Endodermal cell (in vitro differentiated cells): ENCODE measurements at regions not wholly inside any gene's neighbourhood (a gene's known extent, or its start where the extent isn't known, plus 50 kb on each side); places are given as distances from the start of the nearest gene placed in this dataset.

ENCODE experiments used
- DNase-seq: peaks from one replicate; pipeline ENCODE4 v3.0.0-alpha.2; 2017
- H3K27ac ChIP-seq: 2 replicates; pipeline ENCODE4 v1.5.1; 2013; ENCODE audit warnings: mild to moderate bottlenecking, low read depth, low read length, moderate library complexity
- H3K27me3 ChIP-seq: 2 replicates; pipeline ENCODE4 v1.6.1; 2013; ENCODE audit warnings: mild to moderate bottlenecking, low read length, moderate library complexity; ENCODE audit not compliant: insufficient read depth, control insufficient read depth, poor library complexity, severe bottlenecking
- H3K36me3 ChIP-seq: 2 replicates; pipeline ENCODE4 v1.7.0; 2013; ENCODE audit warnings: mild to moderate bottlenecking, low read length, moderate library complexity; ENCODE audit not compliant: control insufficient read depth, insufficient read depth
- H3K4me1 ChIP-seq: one replicate; pipeline ENCODE4 v1.7.0; 2013; ENCODE audit warnings: low read length; ENCODE audit not compliant: control insufficient read depth, insufficient read depth
- H3K4me3 ChIP-seq: 2 replicates; pipeline ENCODE4 v1.5.1; 2013; ENCODE audit warnings: mild to moderate bottlenecking, low read length, moderate library complexity
- H3K9ac ChIP-seq: 2 replicates; pipeline ENCODE4 v1.6.1; 2013; ENCODE audit warnings: mild to moderate bottlenecking, low read length, moderate library complexity; ENCODE audit not compliant: poor library complexity, severe bottlenecking; ENCODE audit errors: extremely low read depth
- H3K9me3 ChIP-seq: 2 replicates; pipeline ENCODE4 v1.6.1; 2013; ENCODE audit warnings: mild to moderate bottlenecking, low read length, moderate library complexity; ENCODE audit not compliant: control insufficient read depth
- H3K27ac Mint-ChIP-seq: 2 replicates; pipeline ENCODE4 v1.8.0; 2020; ENCODE audit warnings: mixed read lengths
- H3K27me3 Mint-ChIP-seq: 2 replicates; pipeline ENCODE4 v1.8.0; 2021; ENCODE audit warnings: mild to moderate bottlenecking, mixed read lengths; ENCODE audit not compliant: insufficient read depth
- H3K36me3 Mint-ChIP-seq: 2 replicates; pipeline ENCODE4 v1.8.0; 2020; ENCODE audit warnings: low read depth, mixed read lengths
- H3K4me1 Mint-ChIP-seq: 2 replicates; pipeline ENCODE4 v1.8.0; 2020; ENCODE audit warnings: mixed read lengths
- H3K4me3 Mint-ChIP-seq: 2 replicates; pipeline ENCODE4 v1.8.0; 2020; ENCODE audit warnings: mild to moderate bottlenecking, moderate library complexity, mixed read lengths
- H3K9me3 Mint-ChIP-seq: 2 replicates; pipeline ENCODE4 v1.8.0; 2020; ENCODE audit warnings: mild to moderate bottlenecking, mixed read lengths
- WGBS, 2 experiments: methylation state at CpG; one replicate each; pipeline versions ENCODE4 v1.1.5 to v1.1.7; 2013; ENCODE audit warnings: missing lambda C conversion rate in 2 of 2, mixed read lengths in 1 of 2; ENCODE audit not compliant: insufficient coverage in 1 of 2, insufficient read length in 1 of 2; 5-methylcytosine and 5-hydroxymethylcytosine counted together
- TF ChIP-seq, protein P1 (sequence below): fragments of 200-600 bp; sonication (generic); conservative IDR thresholded peaks from 2 replicates; pipeline ENCODE4 v1.5.0; 2021; ENCODE audit warnings: antibody characterized with exemption, mild to moderate bottlenecking

DNA sequence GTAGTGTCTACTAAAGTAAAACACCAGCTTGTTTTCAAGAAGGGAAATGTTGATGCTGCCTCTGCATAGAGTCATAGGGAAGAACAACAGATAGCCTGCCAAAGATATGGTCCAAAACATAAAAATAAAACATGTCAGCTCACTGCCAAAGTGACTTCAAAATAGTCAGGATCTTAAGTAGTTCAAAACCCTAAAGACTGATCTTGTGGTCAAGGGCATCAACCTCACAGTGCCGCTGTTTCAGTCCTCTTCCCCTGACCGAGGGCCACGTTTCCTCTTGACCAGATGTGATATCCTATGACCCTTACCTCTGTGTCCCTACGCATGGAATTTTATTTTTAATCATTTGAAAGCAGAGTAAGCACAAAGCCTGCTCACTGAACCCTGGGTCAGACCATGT is 104.2 kb upstream of the CNKSR3 start:
- no peak for DNase-seq
- Histone ChIP-seq H3K4me1 (no peaks in the 10 kb centered on the region), H3K27ac (no peak overlapping the region), H3K4me3 (no peak overlapping the region), H3K9ac (no peak overlapping the region), H3K27me3 (no peaks in the 10 kb centered on the region), H3K9me3 (no peaks in the 10 kb centered on the region), H3K36me3 (no peaks in the 10 kb centered on the region)
- Mint-ChIP-seq H3K4me1 (peaks cover 4% of the 10 kb centered on the region), H3K27me3 (no peaks in the 10 kb centered on the region), H3K4me3 (no peak overlapping the region), H3K27ac (no peak overlapping the region), H3K9me3 (no peaks in the 10 kb centered on the region), H3K36me3 (no peaks in the 10 kb centered on the region)
- TF ChIP-seq, protein P1, sequence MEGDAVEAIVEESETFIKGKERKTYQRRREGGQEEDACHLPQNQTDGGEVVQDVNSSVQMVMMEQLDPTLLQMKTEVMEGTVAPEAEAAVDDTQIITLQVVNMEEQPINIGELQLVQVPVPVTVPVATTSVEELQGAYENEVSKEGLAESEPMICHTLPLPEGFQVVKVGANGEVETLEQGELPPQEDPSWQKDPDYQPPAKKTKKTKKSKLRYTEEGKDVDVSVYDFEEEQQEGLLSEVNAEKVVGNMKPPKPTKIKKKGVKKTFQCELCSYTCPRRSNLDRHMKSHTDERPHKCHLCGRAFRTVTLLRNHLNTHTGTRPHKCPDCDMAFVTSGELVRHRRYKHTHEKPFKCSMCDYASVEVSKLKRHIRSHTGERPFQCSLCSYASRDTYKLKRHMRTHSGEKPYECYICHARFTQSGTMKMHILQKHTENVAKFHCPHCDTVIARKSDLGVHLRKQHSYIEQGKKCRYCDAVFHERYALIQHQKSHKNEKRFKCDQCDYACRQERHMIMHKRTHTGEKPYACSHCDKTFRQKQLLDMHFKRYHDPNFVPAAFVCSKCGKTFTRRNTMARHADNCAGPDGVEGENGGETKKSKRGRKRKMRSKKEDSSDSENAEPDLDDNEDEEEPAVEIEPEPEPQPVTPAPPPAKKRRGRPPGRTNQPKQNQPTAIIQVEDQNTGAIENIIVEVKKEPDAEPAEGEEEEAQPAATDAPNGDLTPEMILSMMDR = no peak
- 83 to 96% methylated on average over 1 to 4 of the region's 4 CpGs for WGBS, 2 experiments

DNA sequence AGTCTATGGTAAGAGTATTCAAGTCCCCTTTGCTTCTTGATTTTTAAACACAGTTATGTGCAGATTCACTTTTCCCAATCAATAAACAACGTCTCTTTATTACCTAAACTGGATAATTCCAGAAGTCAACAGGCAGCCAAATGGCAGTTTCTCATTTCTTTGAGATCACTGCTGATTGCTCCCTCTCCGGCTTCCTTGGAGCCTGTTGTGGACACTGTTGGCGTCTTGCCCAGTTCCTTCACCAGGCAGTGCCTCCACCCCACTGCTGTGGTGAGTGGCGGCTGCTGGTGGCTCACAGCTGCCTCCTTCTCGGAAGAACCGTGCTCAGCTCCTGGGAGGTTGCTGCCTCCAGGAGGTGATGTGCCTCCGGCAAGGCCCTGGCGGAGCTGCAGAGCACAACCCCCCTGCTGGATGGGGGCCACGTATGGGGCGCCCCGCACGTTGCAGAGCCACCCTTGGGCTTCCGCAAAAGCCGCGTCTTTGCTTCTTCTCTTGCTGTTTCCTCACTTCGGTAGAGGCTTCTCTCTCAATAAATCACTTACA is 105.1 kb upstream of the CNKSR3 start:
- WGBS, 2 experiments = 85 to 89% methylated on average over 10 to 16 of the region's 16 CpGs
- H3K27me3 Mint-ChIP-seq = no peaks in the 10 kb centered on the region
- H3K4me1 Mint-ChIP-seq = peaks cover under 1% of the 10 kb centered on the region
- Histone ChIP-seq H3K36me3 (no peaks in the 10 kb centered on the region), H3K4me1 (no peaks in the 10 kb centered on the region), H3K4me3 (no peak overlapping the region), H3K9ac (no peak overlapping the region), H3K27ac (no peak overlapping the region), H3K27me3 (no peaks in the 10 kb centered on the region), H3K9me3 (no peaks in the 10 kb centered on the region)
- no peak overlapping the region for H3K27ac Mint-ChIP-seq
- TF ChIP-seq, protein P1 = no peak
- no peaks in the 10 kb centered on the region for H3K36me3 Mint-ChIP-seq
- H3K4me3 Mint-ChIP-seq = no peak overlapping the region
- DNase-seq = peak; percentile 59
- no peaks in the 10 kb centered on the region for H3K9me3 Mint-ChIP-seq

DNA sequence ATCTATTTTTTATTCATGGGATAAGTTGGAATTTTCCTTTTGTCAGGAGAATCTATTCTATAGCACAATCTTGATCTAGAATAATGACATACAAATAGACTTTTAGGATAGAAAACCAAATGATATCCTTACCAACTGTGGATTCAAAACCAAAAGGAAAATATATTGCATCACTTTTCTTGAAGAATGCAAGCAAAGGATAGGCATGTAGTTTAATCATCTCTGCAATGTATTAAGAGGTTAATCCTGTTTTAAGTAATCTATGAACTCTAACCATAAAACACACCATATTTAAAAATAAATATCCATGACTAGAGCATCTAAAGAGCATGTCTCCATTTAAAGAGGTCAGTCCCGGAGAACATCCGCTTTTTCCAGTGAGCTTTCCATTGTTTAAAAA is 106.7 kb upstream of the CNKSR3 start:
- no peaks in the 10 kb centered on the region for H3K9me3 Mint-ChIP-seq
- no peaks in the 10 kb centered on the region for H3K36me3 Mint-ChIP-seq
- no peaks in the 10 kb centered on the region for H3K27me3 Mint-ChIP-seq
- Histone ChIP-seq H3K36me3 (no peaks in the 10 kb centered on the region), H3K27ac (no peak overlapping the region), H3K9ac (no peak overlapping the region), H3K4me1 (no peaks in the 10 kb centered on the region), H3K4me3 (no peak overlapping the region), H3K27me3 (no peaks in the 10 kb centered on the region), H3K9me3 (no peaks in the 10 kb centered on the region)
- no peak overlapping the region for H3K4me3 Mint-ChIP-seq
- TF ChIP-seq, protein P1 = no peak
- 95% methylated on average over 2 of the region's 2 CpGs; no CpG with 5 or more reads in 1 of the 2 experiments for WGBS, 2 experiments
- no peaks in the 10 kb centered on the region for H3K4me1 Mint-ChIP-seq
- no peak overlapping the region for H3K27ac Mint-ChIP-seq
- DNase-seq = no peak
